Skeletal muscle satellite cell (primary cell): ENCODE measurements at regions not wholly inside any gene's neighbourhood (a gene's known extent, or its start where the extent isn't known, plus 50 kb on each side); places are given as distances from the start of the nearest gene placed in this dataset.

Experiments used
- H3K27me3 ChIP-seq: 2 replicates; pipeline ENCODE4 v1.7.0; 2013; ENCODE audit warnings: low read length; ENCODE audit not compliant: control insufficient read depth, insufficient read depth
- H3K36me3 ChIP-seq: 2 replicates; pipeline ENCODE4 v1.7.0; 2013; ENCODE audit warnings: mild to moderate bottlenecking, control low read depth, low read length; ENCODE audit not compliant: insufficient read depth
- H3K4me1 ChIP-seq: 2 replicates; pipeline ENCODE4 v1.7.0; 2013; ENCODE audit warnings: low read length; ENCODE audit not compliant: control insufficient read depth, insufficient read depth
- H3K4me2 ChIP-seq: 2 replicates; pipeline ENCODE4 v1.7.0; 2013; ENCODE audit warnings: mild to moderate bottlenecking, low read length
- H3K4me3 ChIP-seq: 2 replicates; pipeline ENCODE4 v1.7.0; 2013; ENCODE audit warnings: low read length
- H3K9ac ChIP-seq: 2 replicates; pipeline ENCODE4 v1.7.0; 2013; ENCODE audit warnings: mild to moderate bottlenecking, low read depth, low read length, moderate library complexity
- H3K9me3 ChIP-seq: replicated peaks from 2 replicates; pipeline ENCODE4 v1.7.0; 2013; ENCODE audit warnings: mild to moderate bottlenecking, control low read depth, low read length

DNA sequence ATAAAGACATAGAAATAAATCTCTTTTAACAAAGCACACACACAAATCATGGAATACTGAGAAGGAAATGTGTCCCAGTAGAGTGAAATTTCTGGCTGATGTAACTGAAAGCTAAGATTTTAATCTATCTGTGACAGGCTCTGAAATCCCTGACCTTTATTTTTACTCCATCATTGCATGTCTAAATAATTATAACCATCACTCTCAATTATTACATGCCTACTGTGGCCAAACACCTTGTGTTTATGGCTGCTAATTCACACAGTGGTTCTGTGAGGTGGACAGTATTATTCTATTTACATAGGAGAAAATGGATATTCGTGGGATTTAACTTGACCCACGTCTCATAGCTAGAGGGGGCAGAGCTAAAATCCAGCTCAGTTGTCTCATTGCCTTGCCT, 438.1 kb downstream of the TLL1 start:
- H3K9me3 ChIP-seq: no peaks in the 10 kb centered on the region
- no peak overlapping the region for H3K4me3 ChIP-seq
- no peaks in the 10 kb centered on the region for H3K36me3 ChIP-seq
- H3K27me3 ChIP-seq: no peaks in the 10 kb centered on the region
- H3K4me1 ChIP-seq: no peaks in the 10 kb centered on the region
- no peak overlapping the region for H3K4me2 ChIP-seq
- no peak overlapping the region for H3K9ac ChIP-seq

DNA sequence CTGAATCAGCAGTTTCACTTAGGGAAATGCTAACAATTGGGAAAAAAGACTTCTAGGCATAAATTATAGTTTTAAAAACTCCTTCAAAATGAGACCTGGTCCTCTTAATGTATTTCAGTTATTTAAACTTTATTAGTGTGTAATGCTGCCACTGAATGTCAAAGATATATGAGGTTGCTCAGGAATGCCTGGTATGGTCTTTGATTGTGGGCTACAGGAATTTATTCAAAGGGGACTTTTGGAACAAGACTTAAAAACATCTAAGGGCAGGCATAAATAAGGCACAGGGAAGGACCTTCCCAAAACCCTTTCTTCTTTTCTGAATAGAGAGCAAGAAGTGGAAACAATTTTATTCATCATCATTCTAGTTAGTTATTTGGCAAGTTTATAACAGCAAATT, 439.1 kb downstream of the TLL1 start:
- H3K4me1 ChIP-seq: no peaks in the 10 kb centered on the region
- no peak overlapping the region for H3K4me3 ChIP-seq
- H3K36me3 ChIP-seq: no peaks in the 10 kb centered on the region
- no peak overlapping the region for H3K9ac ChIP-seq
- no peaks in the 10 kb centered on the region for H3K27me3 ChIP-seq
- no peaks in the 10 kb centered on the region for H3K9me3 ChIP-seq
- no peak overlapping the region for H3K4me2 ChIP-seq

DNA sequence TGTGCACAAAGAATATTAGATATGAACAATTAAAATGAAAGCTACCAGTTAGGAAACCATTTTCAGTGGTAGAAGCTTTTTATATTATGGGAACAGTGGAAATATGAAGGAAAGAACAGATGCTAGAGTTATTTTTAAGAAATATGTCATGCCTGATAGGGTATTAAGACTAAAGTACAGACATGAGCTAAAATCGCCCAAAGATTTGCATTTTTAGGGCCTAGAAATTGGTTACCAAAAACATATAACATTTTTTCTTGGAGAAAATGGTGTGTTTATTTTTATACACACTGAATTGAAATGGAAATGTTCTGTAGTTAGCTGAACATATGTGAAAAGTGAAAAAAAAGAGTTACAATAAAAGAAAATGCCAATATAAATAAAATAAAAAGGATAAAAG, 441.9 kb downstream of the TLL1 start:
- H3K4me2 ChIP-seq: no peak overlapping the region
- no peaks in the 10 kb centered on the region for H3K27me3 ChIP-seq
- no peaks in the 10 kb centered on the region for H3K9me3 ChIP-seq
- peaks cover 5% of the 10 kb centered on the region for H3K4me1 ChIP-seq
- no peaks in the 10 kb centered on the region for H3K36me3 ChIP-seq
- H3K4me3 ChIP-seq: no peak overlapping the region
- H3K9ac ChIP-seq: no peak overlapping the region

DNA sequence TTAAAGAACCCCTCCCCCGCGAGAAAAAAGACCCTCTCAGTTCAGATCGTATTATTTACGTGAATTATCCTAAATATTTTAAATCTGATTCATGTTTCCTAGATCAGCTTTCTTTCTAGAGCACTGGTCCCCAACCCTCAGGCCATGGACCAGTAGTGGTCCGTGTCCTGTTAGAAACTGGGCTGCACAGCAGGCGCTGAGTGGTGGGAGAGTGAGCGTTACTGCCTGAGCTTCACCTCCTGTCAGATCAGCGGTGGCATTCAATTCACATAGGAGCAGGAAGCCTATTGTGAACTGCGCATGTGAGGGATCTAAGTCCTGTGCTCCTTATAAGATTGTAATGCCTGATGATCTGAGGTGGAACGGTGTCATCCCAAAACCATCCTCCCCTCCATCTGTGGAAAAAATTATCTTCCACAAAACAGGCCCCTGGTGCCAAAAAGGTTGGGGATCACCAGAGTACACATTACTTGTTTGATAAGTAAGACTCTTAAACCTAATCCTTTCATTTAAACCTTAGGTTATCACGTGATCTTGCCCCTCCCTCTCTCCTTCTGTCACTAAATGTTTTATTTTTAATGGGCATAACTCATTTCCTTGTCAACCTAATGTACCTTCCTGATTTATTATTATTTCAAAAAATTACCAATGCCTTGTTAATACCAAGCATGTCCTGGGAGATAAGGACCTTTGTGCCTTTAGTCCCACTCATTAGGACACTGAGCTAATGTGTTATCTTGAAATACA, 442.9 kb downstream of the TLL1 start:
- no peaks in the 10 kb centered on the region for H3K27me3 ChIP-seq
- no peaks in the 10 kb centered on the region for H3K9me3 ChIP-seq
- peaks cover 5% of the 10 kb centered on the region for H3K4me1 ChIP-seq
- no peak overlapping the region for H3K4me3 ChIP-seq
- no peak overlapping the region for H3K9ac ChIP-seq
- no peaks in the 10 kb centered on the region for H3K36me3 ChIP-seq
- no peak overlapping the region for H3K4me2 ChIP-seq

DNA sequence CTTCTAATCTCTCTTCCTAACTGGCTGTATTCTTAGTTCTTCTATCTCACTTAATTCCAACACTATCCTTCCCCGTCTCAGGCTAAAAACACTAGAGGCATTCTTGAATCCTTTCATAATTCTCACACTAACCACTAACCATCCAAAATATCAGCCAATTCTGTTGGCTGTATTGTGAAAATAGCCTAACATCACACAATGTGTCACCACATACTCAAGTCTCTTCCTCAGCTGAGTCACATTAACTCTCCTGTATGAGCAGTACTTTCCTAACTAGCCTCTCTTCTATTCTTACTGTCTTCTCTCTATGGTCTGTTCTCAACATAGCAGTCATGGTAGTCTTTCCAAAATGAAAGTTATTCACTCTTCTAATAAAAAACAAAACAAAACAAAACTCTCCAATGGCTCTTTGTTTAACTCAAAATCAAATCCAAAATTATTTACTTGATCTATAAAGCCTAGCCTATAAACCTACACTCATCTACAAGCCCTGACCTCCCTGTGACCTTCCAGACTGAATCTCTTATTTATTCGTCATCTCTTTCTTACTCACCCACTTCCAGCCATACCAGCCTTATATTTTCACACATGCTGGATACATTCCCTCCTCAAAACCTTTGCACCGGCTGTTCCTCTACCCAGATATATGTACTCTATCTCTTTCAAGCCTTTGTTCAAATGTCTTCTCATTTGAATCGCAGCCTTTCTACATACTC, 445.9 kb downstream of the TLL1 start:
- H3K4me2 ChIP-seq: peak overlapping the region; percentile 0
- H3K9me3 ChIP-seq: no peaks in the 10 kb centered on the region
- H3K27me3 ChIP-seq: no peaks in the 10 kb centered on the region
- no peaks in the 10 kb centered on the region for H3K36me3 ChIP-seq
- H3K9ac ChIP-seq: no peak overlapping the region
- H3K4me3 ChIP-seq: no peak overlapping the region
- H3K4me1 ChIP-seq: peaks cover 5% of the 10 kb centered on the region

DNA sequence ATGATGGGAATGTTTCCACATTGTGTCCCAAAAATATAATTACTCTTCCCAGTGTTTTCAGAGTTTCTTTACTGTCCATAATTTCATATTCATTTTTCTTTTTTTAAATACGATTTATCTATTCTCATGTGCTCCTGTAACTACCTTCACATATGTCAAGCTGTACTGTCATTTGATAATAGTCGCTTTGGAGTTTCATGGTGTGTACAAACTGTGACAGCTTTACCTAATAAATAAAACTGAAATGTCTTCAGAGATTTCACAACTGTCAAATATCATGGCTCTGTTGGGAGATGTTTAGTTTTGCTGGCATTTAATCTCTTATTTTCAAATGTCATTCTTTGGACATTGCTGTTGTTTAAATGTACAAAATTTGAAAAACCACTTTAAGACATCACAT, 450.2 kb downstream of the TLL1 start:
- Histone ChIP-seq H3K27me3 (no peaks in the 10 kb centered on the region), H3K4me2 (no peak overlapping the region), H3K4me1 (peaks cover 5% of the 10 kb centered on the region), H3K36me3 (no peaks in the 10 kb centered on the region), H3K4me3 (no peak overlapping the region), H3K9ac (no peak overlapping the region), H3K9me3 (no peaks in the 10 kb centered on the region)

DNA sequence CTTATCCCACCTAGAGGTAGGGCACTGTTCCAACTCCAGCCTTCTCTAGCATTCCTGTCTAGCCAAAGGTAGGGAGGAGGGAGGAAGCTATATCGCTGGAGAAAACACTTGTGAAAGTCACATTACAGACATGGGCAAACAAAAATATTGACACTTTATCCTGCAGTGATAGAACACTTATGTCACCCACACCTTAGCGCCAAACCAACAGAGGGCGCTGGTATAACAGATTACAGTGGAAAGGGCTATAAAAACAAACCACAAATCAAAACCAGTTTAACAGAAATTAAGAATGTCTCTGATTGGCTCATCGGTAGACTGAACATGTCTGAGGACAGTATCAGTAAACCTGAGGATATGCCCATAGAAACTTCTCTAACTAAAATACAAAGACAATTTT, 451.3 kb downstream of the TLL1 start:
- Histone ChIP-seq H3K9ac (no peak overlapping the region), H3K4me3 (no peak overlapping the region), H3K36me3 (no peaks in the 10 kb centered on the region)

DNA sequence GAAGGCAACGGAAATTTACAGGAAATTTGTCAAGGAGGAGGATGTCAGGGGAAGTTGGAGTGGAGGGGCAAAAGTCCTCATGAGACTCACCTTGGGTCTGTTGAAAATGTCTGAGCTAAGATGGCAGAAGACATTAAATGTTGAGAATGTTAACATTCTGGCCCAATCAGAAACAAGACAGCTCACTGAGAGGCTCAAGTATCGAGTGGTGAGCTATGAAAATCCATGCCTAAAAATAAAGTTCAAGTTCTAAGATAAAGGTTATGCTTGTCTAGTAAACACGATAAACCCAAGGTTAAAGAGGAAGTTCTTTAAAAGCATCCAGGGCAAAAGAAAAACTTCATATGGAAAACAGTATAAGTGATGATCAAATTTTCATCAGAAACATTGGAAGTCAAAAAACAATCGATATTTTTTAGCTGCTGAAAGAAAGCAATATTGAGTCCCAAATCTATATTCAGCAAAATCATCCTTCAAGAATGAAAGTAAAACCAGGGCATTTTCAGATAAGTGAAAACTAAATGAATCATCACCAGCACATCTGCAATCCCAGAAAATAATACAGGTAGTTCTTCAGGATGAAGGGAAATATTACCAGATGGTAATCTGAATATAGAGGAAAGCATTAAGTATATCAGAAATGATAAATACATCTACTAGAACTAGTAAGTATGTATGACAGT, 462.4 kb downstream of the TLL1 start:
- Histone ChIP-seq H3K36me3 (no peaks in the 10 kb centered on the region), H3K4me3 (no peak overlapping the region), H3K9ac (no peak overlapping the region), H3K4me1 (no peaks in the 10 kb centered on the region), H3K27me3 (no peaks in the 10 kb centered on the region), H3K4me2 (no peak overlapping the region), H3K9me3 (no peaks in the 10 kb centered on the region)

More for the DNA sequence above, 451.3 kb downstream of the TLL1 start:
- H3K4me1 ChIP-seq: peaks cover 3% of the 10 kb centered on the region
- no peaks in the 10 kb centered on the region for H3K27me3 ChIP-seq
- no peak overlapping the region for H3K4me2 ChIP-seq
- no peaks in the 10 kb centered on the region for H3K9me3 ChIP-seq

DNA sequence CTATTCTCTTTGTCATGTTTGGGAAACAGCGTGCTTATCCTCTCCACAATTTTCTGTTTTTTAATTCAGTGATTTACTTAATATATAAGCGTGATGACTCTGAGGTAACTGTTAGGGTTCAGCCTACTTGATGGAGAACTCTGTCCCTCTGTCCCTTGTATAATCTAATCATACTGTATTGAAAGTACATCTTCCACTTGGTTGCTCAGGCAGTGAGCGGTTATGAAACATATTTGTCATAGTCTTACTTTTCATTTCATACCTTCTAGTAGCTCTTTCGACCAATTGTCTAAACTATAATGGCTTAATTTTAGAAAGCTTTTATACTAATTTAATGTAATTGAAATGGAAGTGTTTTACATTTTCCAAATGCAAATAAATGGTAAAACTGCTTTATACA, 469.0 kb downstream of the TLL1 start:
- no peaks in the 10 kb centered on the region for H3K36me3 ChIP-seq
- H3K27me3 ChIP-seq: no peaks in the 10 kb centered on the region
- H3K4me2 ChIP-seq: no peak overlapping the region
- no peak overlapping the region for H3K9ac ChIP-seq
- H3K9me3 ChIP-seq: no peaks in the 10 kb centered on the region
- H3K4me3 ChIP-seq: no peak overlapping the region
- no peaks in the 10 kb centered on the region for H3K4me1 ChIP-seq

DNA sequence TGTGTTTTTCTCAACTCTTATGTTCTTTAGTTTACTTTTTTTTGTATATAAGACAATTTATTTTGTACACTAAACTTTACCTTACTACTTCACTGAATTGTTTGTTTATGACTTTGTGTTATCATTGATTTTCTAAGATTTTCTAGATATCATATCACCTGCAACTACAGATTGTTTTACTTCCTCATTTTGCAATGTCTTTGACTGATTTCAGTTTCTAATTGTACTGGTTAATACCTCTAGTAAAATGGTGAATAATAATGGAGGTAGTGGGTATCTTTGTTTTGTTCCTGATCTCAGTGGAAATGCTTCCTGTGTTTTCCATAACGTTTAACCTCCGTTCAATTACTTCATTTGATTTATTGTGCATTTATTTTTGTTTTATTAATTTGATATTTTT, 490.2 kb downstream of the TLL1 start:
- H3K36me3 ChIP-seq: no peaks in the 10 kb centered on the region
- no peak overlapping the region for H3K4me3 ChIP-seq
- no peak overlapping the region for H3K9ac ChIP-seq
- no peaks in the 10 kb centered on the region for H3K9me3 ChIP-seq
- H3K27me3 ChIP-seq: no peaks in the 10 kb centered on the region
- H3K4me1 ChIP-seq: no peaks in the 10 kb centered on the region
- no peak overlapping the region for H3K4me2 ChIP-seq

DNA sequence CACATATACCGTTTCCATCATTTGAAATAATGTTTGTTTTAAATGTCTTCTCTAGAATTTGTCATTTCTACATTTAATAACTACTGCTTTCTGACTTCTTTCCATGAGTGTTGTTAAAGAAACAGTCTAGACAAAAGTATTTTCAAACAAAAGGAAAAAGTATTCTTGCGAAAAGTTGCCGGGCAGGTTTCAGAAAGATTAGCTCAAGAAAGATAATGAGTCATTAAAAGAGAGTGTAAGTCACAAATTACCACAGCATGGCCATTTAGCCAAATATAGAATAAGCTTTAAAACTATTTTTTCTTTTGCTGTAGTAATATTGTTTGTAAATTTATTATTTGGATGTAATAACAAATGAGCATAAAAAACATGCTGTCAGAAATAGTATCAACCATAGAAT, 493.0 kb downstream of the TLL1 start:
- Histone ChIP-seq H3K36me3 (no peaks in the 10 kb centered on the region), H3K4me2 (no peak overlapping the region), H3K27me3 (no peaks in the 10 kb centered on the region), H3K4me3 (no peak overlapping the region), H3K9me3 (no peaks in the 10 kb centered on the region), H3K4me1 (no peaks in the 10 kb centered on the region), H3K9ac (no peak overlapping the region)
